Amniotic stem cell (primary cell): ENCODE measurements at regions not wholly inside any gene's neighbourhood (a gene's known extent, or its start where the extent isn't known, plus 50 kb on each side); places are given as distances from the start of the nearest gene placed in this dataset.
"Not testable (repeated sequence)": the region's sequence is repeated elsewhere in the genome, so short reads cannot be mapped to it uniquely, and the experiment has no call there.

Experiments
- DNase-seq: peaks from one replicate; lab custom pipeline; 2025; lab: John Stamatoyannopoulos, UW

- no peak for DNase-seq
Observed at GRCh38 chr14:56046546-56046945, 71.7 kb upstream of the PELI2 start.

GRCh38 chr14:56046996-56047395 is 71.2 kb upstream of the PELI2 start:
- no peak for DNase-seq

- DNase-seq = no peak
Observed at GRCh38 chr14:56049536-56049935, 68.7 kb upstream of the PELI2 start.

- no peak for DNase-seq
Observed at GRCh38 chr14:56055511-56055910, 62.7 kb upstream of the PELI2 start.

GRCh38 chr14:56056031-56056430 is 62.2 kb upstream of the PELI2 start:
- no peak for DNase-seq

- DNase-seq = no peak
Observed at GRCh38 chr14:56057071-56057741, 61.0 kb upstream of the PELI2 start.

- no peak for DNase-seq
Observed at GRCh38 chr14:56057767-56058166, 60.4 kb upstream of the PELI2 start.

- no peak for DNase-seq
Observed at GRCh38 chr14:56059054-56059453, 59.2 kb upstream of the PELI2 start.

- DNase-seq = no peak
Observed at GRCh38 chr14:56061051-56061450, 57.2 kb upstream of the PELI2 start.

GRCh38 chr14:56063131-56063530 is 55.1 kb upstream of the PELI2 start:
- no peak for DNase-seq

- no peak for DNase-seq
Observed at GRCh38 chr14:56064513-56064912, 53.7 kb upstream of the PELI2 start.

- DNase-seq = not testable (repeated sequence)
Observed at GRCh38 chr14:56065199-56065598, 53.0 kb upstream of the PELI2 start.

GRCh38 chr14:56065621-56066290 is 52.5 kb upstream of the PELI2 start:
- no peak for DNase-seq
